Activated naive CD4-positive, alpha-beta T cell treated with Interleukin-2 at 50 U/mL for 16 hours (primary cell): ENCODE measurements at regions not wholly inside any gene's neighbourhood (a gene's known extent, or its start where the extent isn't known, plus 50 kb on each side); places are given as distances from the start of the nearest gene placed in this dataset.
A peak's percentile ranks its signal among the peaks of the same experiment; 100 is the strongest.
"Not testable (repeated sequence)": the region's sequence is repeated elsewhere in the genome, so short reads cannot be mapped to it uniquely, and the experiment has no call there.

Experiments
- DNase-seq: peaks from one replicate; pipeline ENCODE4 v3.0.0-alpha.2; 2020

DNA sequence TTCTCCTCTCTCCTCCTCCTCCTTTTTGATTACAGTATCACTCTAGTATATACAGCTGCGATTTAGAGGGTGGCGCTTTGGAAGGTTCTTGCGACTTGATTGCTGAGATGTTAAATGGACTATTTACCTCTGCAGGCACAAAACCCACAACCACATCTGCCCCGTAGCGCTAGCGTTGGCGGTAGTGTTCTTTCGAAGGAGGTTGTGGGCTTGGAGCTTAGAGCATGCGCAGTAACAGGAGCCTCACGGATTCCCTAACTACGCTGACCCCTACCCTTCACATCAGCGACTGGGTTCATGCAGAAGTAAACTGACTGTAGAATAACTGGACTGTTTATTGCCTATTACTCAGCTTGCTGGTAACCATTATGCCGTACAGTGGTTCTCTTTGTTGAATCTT is 58.0 kb downstream of the CGGBP1 start:
- peak; percentile 25 for DNase-seq

DNA sequence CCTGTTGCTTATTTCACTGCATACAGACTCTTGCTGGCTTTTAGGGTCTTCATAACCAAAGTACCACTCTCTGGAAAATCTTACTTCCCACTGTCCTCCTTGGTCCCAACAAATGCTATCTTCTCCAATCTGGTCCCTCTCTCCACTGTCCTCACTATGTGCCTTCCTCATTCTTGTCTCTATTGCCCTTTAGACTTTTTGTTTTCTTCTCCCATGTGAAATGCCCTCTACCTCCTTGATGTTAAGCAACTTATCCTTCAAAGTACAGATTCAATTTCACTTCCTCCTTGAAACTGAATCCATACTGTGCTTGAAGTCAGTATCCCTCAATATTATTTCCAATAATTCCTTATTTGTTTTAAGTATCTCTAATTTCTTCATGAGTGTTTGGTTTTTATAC is 60.8 kb downstream of the CGGBP1 start:
- DNase-seq: no peak

DNA sequence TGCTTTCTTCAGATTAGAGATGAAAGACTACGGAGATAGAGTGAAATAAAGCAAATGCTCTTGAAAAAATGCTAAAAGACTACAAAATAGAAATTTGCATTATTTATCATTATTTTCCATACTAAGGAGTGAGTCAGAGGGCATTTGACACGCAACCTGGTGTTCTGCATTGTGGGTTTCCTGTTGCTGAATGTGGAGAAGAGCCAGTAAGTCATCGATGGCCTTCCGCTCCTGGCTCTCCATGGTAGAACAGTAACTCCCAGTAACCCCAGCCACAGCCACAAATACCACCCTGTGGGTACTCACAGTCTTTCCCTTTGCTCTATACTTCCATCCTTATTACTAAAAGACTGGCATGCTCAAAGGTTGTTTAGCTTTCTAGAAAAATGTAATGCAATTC is 61.5 kb downstream of the CGGBP1 start:
- DNase-seq: peak; percentile 59

- no peak for DNase-seq
Measured at GRCh38 chr3:87996882-87997281, 61.9 kb downstream of the CGGBP1 start.

GRCh38 chr3:87993566-87993965 is 65.2 kb downstream of the CGGBP1 start:
- no peak for DNase-seq

- no peak for DNase-seq
Measured at GRCh38 chr3:87987952-87988351, 70.9 kb downstream of the CGGBP1 start.

DNA sequence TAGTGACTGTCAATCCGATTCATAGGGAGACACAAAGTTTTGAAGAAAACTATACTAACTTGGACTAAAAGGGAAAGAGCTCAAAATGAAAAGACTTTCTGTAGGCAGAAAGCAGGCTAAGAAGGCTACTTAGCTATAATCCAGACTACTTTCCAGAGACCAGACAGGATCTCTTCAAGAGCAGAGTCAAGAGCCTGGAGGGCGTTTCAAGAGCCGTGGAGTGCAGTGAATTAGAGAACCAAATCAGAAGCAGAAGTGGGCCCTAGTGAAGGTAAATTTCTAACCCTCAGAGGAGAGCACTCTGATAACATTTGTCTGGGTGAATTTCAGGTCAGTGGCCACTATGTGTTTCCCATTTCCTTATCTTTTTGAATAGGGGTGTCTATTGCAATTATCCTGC is 76.4 kb downstream of the CGGBP1 start:
- DNase-seq: no peak

- no peak for DNase-seq
Measured at GRCh38 chr3:87979527-87979926, 79.3 kb downstream of the CGGBP1 start.

GRCh38 chr3:87977765-87978164 is 81.0 kb downstream of the CGGBP1 start:
- no peak for DNase-seq

DNA sequence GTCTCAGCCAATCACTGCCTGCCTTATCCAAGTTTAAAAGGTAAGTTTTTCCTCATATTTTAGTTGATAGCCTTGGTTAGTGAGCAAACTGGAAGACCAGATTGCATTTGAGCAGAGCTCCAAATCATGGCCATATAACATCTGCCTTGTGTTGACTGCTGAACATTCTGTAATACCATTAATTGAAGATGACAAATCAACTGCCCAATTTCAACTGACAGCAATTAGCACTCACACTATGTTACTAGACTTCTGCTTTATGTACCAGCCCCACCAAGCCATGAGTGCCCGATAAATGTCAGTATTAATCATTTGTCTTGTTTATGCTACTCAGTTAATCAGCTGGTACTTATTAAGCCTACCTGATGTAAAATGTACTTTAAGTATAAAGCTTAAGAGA is 83.1 kb downstream of the CGGBP1 start:
- DNase-seq: no peak

GRCh38 chr3:87973906-87974305 is 84.9 kb downstream of the CGGBP1 start:
- DNase-seq: no peak

DNA sequence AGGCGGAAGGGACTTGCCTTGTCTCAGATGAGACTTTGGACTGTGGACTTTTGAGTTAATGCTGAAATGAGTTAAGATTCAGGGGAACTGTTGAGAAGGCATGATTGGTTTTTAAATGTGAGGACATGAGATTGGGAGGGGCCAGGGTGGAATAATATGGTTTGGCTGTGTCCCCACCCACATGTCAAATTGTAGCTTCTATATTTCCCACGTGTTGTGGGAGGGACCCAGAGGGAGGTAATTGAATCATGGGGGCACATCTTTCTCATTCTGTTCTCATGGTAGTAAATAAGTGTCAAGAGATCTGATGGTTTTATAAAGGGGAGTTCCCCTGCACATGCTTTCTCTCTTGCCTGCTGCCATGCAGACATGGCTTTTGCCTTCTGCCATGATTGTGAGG is 89.2 kb downstream of the CGGBP1 start:
- DNase-seq: no peak

- DNase-seq: no peak
Measured at GRCh38 chr3:87968668-87969067, 90.1 kb downstream of the CGGBP1 start.

GRCh38 chr3:87958289-87958688 is 100.5 kb downstream of the CGGBP1 start:
- DNase-seq: no peak

- DNase-seq: no peak
Measured at GRCh38 chr3:87957575-87957974, 101.2 kb downstream of the CGGBP1 start.

DNA sequence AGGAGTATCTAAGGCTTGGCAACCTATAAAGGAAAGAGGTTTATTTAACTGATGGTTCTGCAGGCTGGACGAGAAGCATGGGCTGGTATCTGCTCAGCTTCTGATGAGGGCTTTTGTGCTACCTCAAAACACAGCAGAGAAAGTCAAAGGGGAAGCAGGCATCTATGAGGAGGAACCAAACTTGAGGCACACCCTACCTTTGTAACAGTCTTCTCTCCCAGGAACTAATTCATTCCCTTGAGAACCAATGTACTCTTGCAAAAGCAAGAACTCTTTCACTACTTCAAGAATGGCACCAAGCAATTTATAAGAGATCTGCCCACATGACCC is 109.0 kb downstream of the CGGBP1 start:
- no peak for DNase-seq

DNA sequence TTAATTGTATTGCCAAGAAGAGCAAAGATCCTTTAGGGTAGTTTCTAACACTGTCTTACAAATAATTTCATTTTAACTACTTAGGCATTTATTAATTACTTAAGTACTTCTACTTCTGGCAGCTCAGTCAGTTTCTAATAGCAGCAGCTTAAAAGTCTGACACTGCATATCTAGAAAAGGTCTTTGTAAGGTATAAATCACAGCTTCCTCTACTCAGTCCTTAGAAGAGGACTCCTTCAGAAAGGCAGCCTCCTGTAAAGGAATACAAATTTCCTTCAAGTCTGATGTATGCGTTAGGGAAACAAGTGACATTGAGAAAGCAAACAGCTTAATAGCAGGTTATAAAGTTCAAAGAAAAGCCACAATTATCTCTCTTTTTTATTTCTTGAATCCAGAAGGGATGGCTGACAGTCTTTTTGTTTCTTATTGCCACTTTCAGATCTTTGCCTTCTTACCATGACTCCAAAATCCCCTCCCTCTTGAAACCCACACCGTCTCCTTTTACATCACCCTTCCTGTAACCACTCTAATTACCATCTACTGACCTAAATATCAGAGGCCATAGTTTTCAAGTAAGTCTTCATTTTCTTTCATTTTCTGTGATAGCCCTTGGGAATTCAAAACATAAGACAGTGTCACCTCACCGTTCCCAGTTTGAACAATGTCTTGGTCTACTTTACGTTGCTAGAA is 109.5 kb downstream of the CGGBP1 start:
- DNase-seq: no peak

GRCh38 chr3:87946007-87946406 is 112.8 kb downstream of the CGGBP1 start:
- not testable (repeated sequence) for DNase-seq

GRCh38 chr3:87942256-87942655 is 116.5 kb downstream of the CGGBP1 start:
- not testable (repeated sequence) for DNase-seq

- DNase-seq: no peak
Measured at GRCh38 chr3:87924485-87924884, 134.3 kb downstream of the CGGBP1 start.

- DNase-seq: no peak
Measured at GRCh38 chr3:87920549-87920948, 138.3 kb downstream of the CGGBP1 start.

DNA sequence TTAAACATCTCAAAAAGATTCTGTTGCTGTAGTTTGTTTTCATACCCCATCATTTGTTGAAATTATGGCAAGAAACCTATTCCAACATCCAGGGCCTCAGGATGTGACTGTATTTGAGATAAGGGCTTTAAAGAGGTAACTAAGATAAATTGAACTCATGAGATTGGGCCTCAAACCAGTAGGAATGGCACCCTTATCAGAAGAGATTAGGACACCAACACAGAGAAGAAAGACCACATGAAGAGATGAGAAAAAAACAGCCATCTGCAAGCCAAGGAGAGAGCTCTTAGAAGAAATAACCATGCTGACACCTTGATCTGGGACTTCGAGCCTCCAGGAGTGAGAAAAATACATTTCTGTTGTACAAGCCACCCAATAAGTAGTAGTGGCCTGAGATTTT is 157.7 kb downstream of the CGGBP1 start:
- no peak for DNase-seq

DNA sequence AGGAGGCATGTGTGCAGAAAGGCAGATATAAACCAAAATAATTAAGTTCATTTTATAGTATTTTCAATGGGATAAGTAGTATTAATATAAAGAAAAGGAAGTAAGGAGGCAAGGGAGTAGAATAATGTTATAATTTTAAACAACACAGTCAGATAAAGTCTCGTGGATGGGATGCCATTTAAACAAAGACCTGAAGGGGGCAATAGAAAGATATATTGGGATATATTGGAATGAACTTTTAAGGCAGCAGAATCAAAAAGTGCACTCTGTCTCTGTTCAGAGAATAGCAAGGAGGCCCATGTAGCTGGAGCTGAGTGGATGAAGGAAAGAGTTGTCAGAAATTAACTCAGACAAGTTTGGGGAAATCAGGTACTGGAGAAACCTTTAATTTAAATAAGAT is 158.7 kb downstream of the CGGBP1 start:
- no peak for DNase-seq

DNA sequence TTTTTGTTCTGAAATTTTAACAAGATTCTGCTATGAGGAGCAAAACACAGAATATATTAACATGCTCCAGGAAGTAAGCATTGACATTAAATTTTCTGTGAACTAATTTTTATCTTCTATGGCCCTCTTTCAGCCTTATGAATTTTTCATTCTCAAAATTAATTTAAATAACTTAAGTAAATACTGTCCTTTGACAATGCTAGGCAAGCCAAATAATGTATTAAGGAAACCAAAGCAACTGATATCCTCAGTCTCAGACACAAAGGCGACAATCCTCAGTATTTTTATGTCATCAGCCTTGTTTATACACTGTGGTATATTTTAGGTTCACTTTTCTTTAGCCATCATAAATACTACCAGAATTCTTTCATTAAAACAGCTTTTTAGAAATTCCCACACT is 159.8 kb downstream of the CGGBP1 start:
- no peak for DNase-seq

DNA sequence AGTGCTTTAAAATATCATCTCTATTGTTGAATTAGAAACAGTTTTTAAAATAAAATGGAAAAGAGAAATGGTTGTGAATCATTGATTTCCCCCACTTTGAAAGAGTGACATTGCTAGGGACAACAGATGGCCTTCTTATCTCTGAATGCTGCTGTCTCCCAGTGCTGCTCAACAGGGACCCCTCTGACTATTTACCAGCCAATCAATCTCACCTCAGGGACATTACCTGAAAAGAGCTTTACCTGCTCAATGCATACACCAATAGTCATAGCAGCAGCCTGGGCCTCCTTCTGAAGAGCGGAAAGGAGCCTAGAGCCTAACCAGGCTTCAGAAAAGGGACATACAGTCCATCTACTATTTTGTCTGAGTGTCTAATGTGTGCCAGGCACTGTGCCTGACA is 162.8 kb downstream of the CGGBP1 start:
- no peak for DNase-seq

DNA sequence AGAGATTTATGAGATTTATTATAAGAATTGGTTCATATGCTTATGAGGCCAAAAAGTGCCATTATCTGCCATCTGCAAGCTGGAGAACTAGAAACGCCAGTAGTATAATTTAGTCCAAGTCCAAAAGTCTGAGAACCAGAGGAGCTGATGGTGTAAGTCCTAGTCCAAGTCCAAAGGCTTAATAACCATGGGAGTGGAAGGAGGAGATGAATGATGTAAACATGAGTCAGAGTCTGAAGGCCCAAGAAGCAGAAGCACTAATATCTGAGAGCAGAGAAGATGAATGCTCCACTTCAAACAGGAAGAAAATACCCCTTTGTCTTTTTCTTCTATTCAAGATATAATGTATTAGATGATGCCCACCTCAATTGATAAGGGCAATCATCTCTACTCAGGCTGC is 185.7 kb downstream of the CGGBP1 start:
- no peak for DNase-seq
